A549 (cell line): ENCODE measurements at regions not wholly inside any gene's neighbourhood (a gene's known extent, or its start where the extent isn't known, plus 50 kb on each side); places are given as distances from the start of the nearest gene placed in this dataset.

Source experiments
- ATOH8 ChIP-seq: fragments of 250-450 bp; sonication (Bioruptor Pico); IDR thresholded peaks from 2 replicates; pipeline ENCODE4 v1.5.0; 2020; ENCODE audit warnings: low read depth, mild to moderate bottlenecking, moderate library complexity
- BCL3 ChIP-seq: fragments of >200 bp; sonication (Bioruptor Twin); formaldehyde crosslinking; IDR thresholded peaks from 3 replicates; pipeline ENCODE4 v1.6.1; 2016
- BHLHE40 ChIP-seq: IDR thresholded peaks from 2 replicates; pipeline ENCODE4 v1.6.1; 2012; ENCODE audit warnings: low read depth, low read length, inconsistent platforms
- CBX2 ChIP-seq: fragments of 200-600 bp; sonication (generic); IDR thresholded peaks from 2 replicates; pipeline ENCODE4 v1.6.1; 2016; ENCODE audit warnings: low read depth, mild to moderate bottlenecking, borderline replicate concordance
- CBX8 ChIP-seq: fragments of 200-600 bp; sonication (generic); IDR thresholded peaks from 2 replicates; pipeline ENCODE4 v1.6.1; 2016
- CEBPB ChIP-seq, 2 experiments: fragments of >200 bp in 1 of 2; sonication (Bioruptor Twin) in 1 of 2; formaldehyde crosslinking in 1 of 2; IDR thresholded peaks; 2 replicates each; pipeline ENCODE4 v1.6.1; 2012 to 2016
- EHMT2 ChIP-seq: fragments of 200-600 bp; sonication (generic); IDR thresholded peaks from 2 replicates; pipeline ENCODE4 v1.6.1; 2016; ENCODE audit warnings: antibody characterized with exemption, low read depth, mild to moderate bottlenecking, moderate library complexity
- ELK1 ChIP-seq: fragments of 150-350 bp; IDR thresholded peaks from 2 replicates; pipeline ENCODE4 v1.6.1; 2014; ENCODE audit warnings: low read depth, mild to moderate bottlenecking, low read length
- ESRRA ChIP-seq: fragments of 150-350 bp; IDR thresholded peaks from 2 replicates; pipeline ENCODE4 v1.6.1; 2014; ENCODE audit warnings: mild to moderate bottlenecking, low read length, borderline replicate concordance
- FOSL2 ChIP-seq, 2 experiments: fragments of 450-650 bp in 1 of 2; fragments of >200 bp in 1 of 2; sonication (Bioruptor Twin) in 1 of 2; formaldehyde crosslinking; IDR thresholded peaks; 2 replicates each; pipeline versions ENCODE4 v1.5.0 to v1.6.1; 2016 to 2020; ENCODE audit warnings: mild to moderate bottlenecking in 1 of 2, moderate library complexity in 1 of 2
- GATA3 ChIP-seq: IDR thresholded peaks from 2 replicates; pipeline ENCODE4 v1.6.1; 2012; ENCODE audit warnings: borderline replicate concordance
- HDAC2 ChIP-seq: fragments of 200-600 bp; sonication (generic); IDR thresholded peaks from 2 replicates; pipeline ENCODE4 v1.6.1; 2016
- HES2 ChIP-seq: fragments of >200 bp; sonication (Bioruptor Twin); formaldehyde crosslinking; IDR thresholded peaks from 2 replicates; pipeline ENCODE4 v1.6.1; 2016
- HEYL ChIP-seq: fragments of 250-450 bp; sonication (Bioruptor Pico); IDR thresholded peaks from 2 replicates; pipeline ENCODE4 v1.8.0; 2021; ENCODE audit warnings: mild to moderate bottlenecking, moderate library complexity
- HOXA7 ChIP-seq: fragments of 250-450 bp; sonication (Bioruptor Pico); IDR thresholded peaks from 2 replicates; pipeline ENCODE4 v1.5.0; 2020; ENCODE audit warnings: mild to moderate bottlenecking, moderate library complexity
- HOXB5 ChIP-seq: fragments of 250-450 bp; sonication (Bioruptor Pico); IDR thresholded peaks from 2 replicates; pipeline ENCODE4 v1.5.0; 2020; ENCODE audit warnings: mild to moderate bottlenecking, moderate library complexity
- JUN ChIP-seq, 2 experiments: fragments of >200 bp; sonication (Bioruptor Twin); formaldehyde crosslinking; IDR thresholded peaks; 2 replicates in 1 of 2; 3 replicates in 1 of 2; pipeline ENCODE4 v1.6.1; 2016 to 2017
- JUNB ChIP-seq: fragments of >200 bp; sonication (Bioruptor Twin); formaldehyde crosslinking; IDR thresholded peaks from 2 replicates; pipeline ENCODE4 v1.6.1; 2016
- KDM1A ChIP-seq: fragments of 200-600 bp; sonication (generic); IDR thresholded peaks from 2 replicates; pipeline ENCODE4 v1.6.1; 2016; ENCODE audit warnings: low read depth, mild to moderate bottlenecking
- KDM5A ChIP-seq: fragments of 200-600 bp; sonication (generic); IDR thresholded peaks from 2 replicates; pipeline ENCODE4 v1.6.1; 2016; ENCODE audit warnings: antibody characterized with exemption, mild to moderate bottlenecking
- MAFK ChIP-seq: fragments of 450-650 bp; IDR thresholded peaks from 2 replicates; pipeline ENCODE4 v1.6.1; 2014; ENCODE audit not compliant: partially characterized antibody
- MAX ChIP-seq: IDR thresholded peaks from 2 replicates; pipeline ENCODE4 v1.6.1; 2012
- MAZ ChIP-seq: fragments of 150-350 bp; IDR thresholded peaks from 2 replicates; pipeline ENCODE4 v1.6.1; 2014; ENCODE audit warnings: antibody characterized with exemption, low read depth, low read length, borderline replicate concordance
- MYC ChIP-seq: IDR thresholded peaks from 2 replicates; pipeline ENCODE4 v1.6.1; 2012; ENCODE audit warnings: mild to moderate bottlenecking, inconsistent platforms, low read length, improper control_type of control experiment, borderline replicate concordance
- NFE2L2 ChIP-seq: fragments of 150-350 bp; conservative IDR thresholded peaks from 2 replicates; pipeline ENCODE4 v1.6.1; 2014; ENCODE audit warnings: low read length
- PHF8 ChIP-seq: fragments of 200-600 bp; sonication (generic); IDR thresholded peaks from 2 replicates; pipeline ENCODE4 v1.6.1; 2016; ENCODE audit warnings: low read depth, mild to moderate bottlenecking, antibody characterized with exemption, moderate library complexity, borderline replicate concordance
- RAD21 ChIP-seq, 2 experiments: fragments of >200 bp in 1 of 2; sonication (Bioruptor Twin) in 1 of 2; formaldehyde crosslinking in 1 of 2; IDR thresholded peaks in 1 of 2; conservative IDR thresholded peaks in 1 of 2; 2 replicates in 1 of 2; 3 replicates in 1 of 2; pipeline ENCODE4 v1.6.1; 2012 to 2018; ENCODE audit warnings: inconsistent platforms in 1 of 2
- RARB ChIP-seq: fragments of 250-450 bp; sonication (Bioruptor Pico); IDR thresholded peaks from 2 replicates; pipeline ENCODE4 v1.8.0; 2021; ENCODE audit warnings: mild to moderate bottlenecking, moderate library complexity
- RCOR1 ChIP-seq: fragments of 150-350 bp; IDR thresholded peaks from 2 replicates; pipeline ENCODE4 v1.6.1; 2014; ENCODE audit warnings: antibody characterized with exemption, low read length, low read depth
- REST ChIP-seq: fragments of 200-600 bp; sonication (generic); IDR thresholded peaks from 2 replicates; pipeline ENCODE4 v1.6.1; 2016; ENCODE audit warnings: antibody characterized with exemption, mild to moderate bottlenecking, moderate library complexity
- RFX5 ChIP-seq: fragments of 450-650 bp; IDR thresholded peaks from 2 replicates; pipeline ENCODE4 v1.7.1; 2014; ENCODE audit warnings: antibody characterized with exemption, mild to moderate bottlenecking, moderate library complexity
- RNF2 ChIP-seq: fragments of 200-600 bp; sonication (generic); IDR thresholded peaks from 2 replicates; pipeline ENCODE4 v1.6.1; 2016; ENCODE audit warnings: low read depth, mild to moderate bottlenecking, antibody characterized with exemption, moderate library complexity, borderline replicate concordance
- SMC3 ChIP-seq: fragments of >200 bp; sonication (Bioruptor Twin); formaldehyde crosslinking; IDR thresholded peaks from 3 replicates; pipeline ENCODE4 v1.6.1; 2018; ENCODE audit warnings: inconsistent platforms
- SREBF2 ChIP-seq: fragments of 450-650 bp; IDR thresholded peaks from 2 replicates; pipeline ENCODE4 v1.6.1; 2014; ENCODE audit warnings: mild to moderate bottlenecking, moderate library complexity
- TFCP2L1 ChIP-seq: fragments of 250-450 bp; sonication (Bioruptor Pico); IDR thresholded peaks from 2 replicates; pipeline ENCODE4 v1.5.0; 2021; ENCODE audit warnings: mild to moderate bottlenecking
- TP53 ChIP-seq: fragments of 250-450 bp; sonication (Bioruptor Pico); IDR thresholded peaks from 2 replicates; pipeline ENCODE4 v1.5.0; 2021; ENCODE audit warnings: mild to moderate bottlenecking, moderate library complexity
- ZFP36 ChIP-seq: fragments of 450-650 bp; IDR thresholded peaks from 2 replicates; pipeline ENCODE4 v1.6.1; 2014; ENCODE audit warnings: borderline replicate concordance; ENCODE audit not compliant: partially characterized antibody
- ZNF302 ChIP-seq: fragments of 250-450 bp; sonication (Bioruptor Pico); IDR thresholded peaks from 2 replicates; pipeline ENCODE4 v1.9.0; 2021; ENCODE audit warnings: inconsistent platforms, mild to moderate bottlenecking, moderate library complexity

GRCh38 chr20:53805895-53806384 is 212.3 kb upstream of the ZNF217 start (continued):
- peak; percentile 94 for TF ChIP-seq JUNB
- TF ChIP-seq RNF2 = no peak
- TF ChIP-seq TFCP2L1 = no peak
- TF ChIP-seq ZNF302 (CRISPR knock-in tag) = no peak
- TF ChIP-seq ELK1 = no peak
- TF ChIP-seq PHF8 = no peak
- no peak for TF ChIP-seq MAZ
- TF ChIP-seq CBX8 = no peak
- TF ChIP-seq HDAC2 = no peak
- no peak for TF ChIP-seq RFX5
- no peak for TF ChIP-seq KDM1A
- TF ChIP-seq CBX2 = no peak
- TF ChIP-seq HOXA7 (CRISPR knock-in tag) = no peak
- peak; percentile 54 to 57; a peak in 3 of 5 replicates for TF ChIP-seq RAD21 (conservative IDR thresholded peaks at IDR 0.05 in 1 of 2, IDR thresholded peaks at IDR 0.05 in 1 of 2)
- TF ChIP-seq CEBPB (IDR thresholded peaks at IDR 0.05) = peak; percentile 62 to 95; a peak in 3 of 4 replicates
- no peak for TF ChIP-seq REST
- TF ChIP-seq SREBF2 = no peak
- no peak for TF ChIP-seq BHLHE40
- TF ChIP-seq BCL3 = peak; percentile 77; the same call in 2 of the 3 replicates
- TF ChIP-seq ATOH8 = peak; percentile 1; the same call in 1 of the 2 replicates
- TF ChIP-seq JUN (IDR thresholded peaks at IDR 0.05) = peak; percentile 88 to 91; a peak in 4 of 5 replicates
- no peak for TF ChIP-seq HOXB5 (CRISPR knock-in tag)
- no peak for TF ChIP-seq HES2
- TF ChIP-seq MYC = no peak
- TF ChIP-seq RARB (CRISPR knock-in tag) = peak; percentile 66; the same call in 1 of the 2 replicates
- TF ChIP-seq ESRRA = no peak
- no peak for TF ChIP-seq MAFK
- TF ChIP-seq ZFP36 = no peak
- no peak for TF ChIP-seq EHMT2
- no peak for TF ChIP-seq NFE2L2
- no peak for TF ChIP-seq RCOR1
- peak; percentile 97 for TF ChIP-seq GATA3
- peak; percentile 59; the same call in 2 of the 3 replicates for TF ChIP-seq SMC3
- peak; percentile 92 for TF ChIP-seq FOSL2 (IDR thresholded peaks at IDR 0.05)
- peak; percentile 98 for TF ChIP-seq FOSL2 (CRISPR knock-in tag; IDR thresholded peaks at IDR 0.05)
- peak; percentile 84 for TF ChIP-seq MAX
- TF ChIP-seq HEYL (CRISPR knock-in tag) = no peak
- no peak for TF ChIP-seq KDM5A
- TF ChIP-seq TP53 (CRISPR knock-in tag) = no peak
- TF ChIP-seq, all 56 proteins: peak for 14
